C1 segment of cervical spinal cord (tissue), 14 donors: ENCODE measurements at regions not wholly inside any gene's neighbourhood (a gene's known extent, or its start where the extent isn't known, plus 50 kb on each side); places are given as distances from the start of the nearest gene placed in this dataset.

ENCODE experiments used
- DNase-seq, 14 donors: peaks; one replicate each; lab custom pipeline; 2025; lab: John Stamatoyannopoulos, UW

- no peak for DNase-seq
These were observed 134.8 kb downstream of the TMEM26 start for GRCh38 chr10:61318429-61318828.

- DNase-seq = no peak
These were observed 135.5 kb downstream of the TMEM26 start for GRCh38 chr10:61317706-61318105.

- no peak for DNase-seq
These were observed 136.4 kb downstream of the TMEM26 start for GRCh38 chr10:61316676-61317265.

- no peak for DNase-seq
These were observed 138.9 kb downstream of the TMEM26 start for GRCh38 chr10:61314273-61314672.

GRCh38 chr10:61313460-61313859, 139.7 kb downstream of the TMEM26 start:
- no peak for DNase-seq

GRCh38 chr10:61304746-61305145, 148.4 kb downstream of the TMEM26 start:
- no peak for DNase-seq

GRCh38 chr10:61302124-61302523, 151.1 kb downstream of the TMEM26 start:
- no peak for DNase-seq

- no peak for DNase-seq
These were observed 151.6 kb downstream of the TMEM26 start for GRCh38 chr10:61301575-61301974.

- DNase-seq = no peak
These were observed 153.3 kb downstream of the TMEM26 start for GRCh38 chr10:61299841-61300240.

- DNase-seq = no peak
These were observed 154.0 kb downstream of the TMEM26 start for GRCh38 chr10:61299156-61299555.

- no peak for DNase-seq
These were observed 155.0 kb downstream of the TMEM26 start for GRCh38 chr10:61298194-61298593.

GRCh38 chr10:61296161-61296560, 157.0 kb downstream of the TMEM26 start:
- no peak for DNase-seq

- DNase-seq = no peak
These were observed 159.1 kb downstream of the TMEM26 start for GRCh38 chr10:61294131-61294530.

GRCh38 chr10:61289813-61290212, 163.4 kb downstream of the TMEM26 start:
- DNase-seq = no peak

- DNase-seq = no peak
These were observed 166.5 kb downstream of the TMEM26 start for GRCh38 chr10:61286686-61287085.

- no peak for DNase-seq
These were observed 167.4 kb downstream of the TMEM26 start for GRCh38 chr10:61285749-61286148.

GRCh38 chr10:61284222-61284890, 168.8 kb downstream of the TMEM26 start:
- DNase-seq = peak in 1 of 14 donors; percentile 17

- DNase-seq = no peak
These were observed 169.5 kb downstream of the TMEM26 start for GRCh38 chr10:61283481-61284221.

- DNase-seq = no peak
These were observed 170.1 kb downstream of the TMEM26 start for GRCh38 chr10:61283066-61283465.

GRCh38 chr10:61280303-61280702, 172.9 kb downstream of the TMEM26 start:
- no peak for DNase-seq

- no peak for DNase-seq
These were observed 173.8 kb downstream of the TMEM26 start for GRCh38 chr10:61279400-61279799.

GRCh38 chr10:61278556-61278955, 174.6 kb downstream of the TMEM26 start:
- no peak for DNase-seq

- DNase-seq = no peak
These were observed 180.4 kb downstream of the TMEM26 start for GRCh38 chr10:61272781-61273180.
